Memory B cell (primary cell): ENCODE measurements at regions not wholly inside any gene's neighbourhood (a gene's known extent, or its start where the extent isn't known, plus 50 kb on each side); places are given as distances from the start of the nearest gene placed in this dataset.

Experiments used
- ATAC-seq: fragments of 150-1000 bp; cut with Tn5 transposase; 2 replicates; pipeline ENCODE4 v1.10.0; 2021; ENCODE audit warnings: low read depth, mild to moderate bottlenecking, moderate library complexity
- DNase-seq, 2 donors: peaks; one replicate each; pipeline ENCODE4 v3.0.0; 2022; ENCODE audit warnings: low spot score in 2 of 2
- H3K27ac Mint-ChIP-seq: one replicate; pipeline ENCODE4 v1.8.0; 2022; ENCODE audit warnings: mild to moderate bottlenecking, moderate library complexity, mixed read lengths
- H3K27me3 Mint-ChIP-seq: one replicate; pipeline ENCODE4 v1.8.0; 2022; ENCODE audit warnings: mixed read lengths
- H3K36me3 Mint-ChIP-seq: one replicate; pipeline ENCODE4 v1.8.0; 2022; ENCODE audit warnings: mild to moderate bottlenecking, mixed read lengths
- H3K4me1 Mint-ChIP-seq: one replicate; pipeline ENCODE4 v1.8.0; 2022; ENCODE audit warnings: mixed read lengths
- H3K4me3 Mint-ChIP-seq: one replicate; pipeline ENCODE4 v1.8.0; 2022; ENCODE audit warnings: mild to moderate bottlenecking, moderate library complexity, mixed read lengths
- H3K9me3 Mint-ChIP-seq: one replicate; pipeline ENCODE4 v1.8.0; 2022; ENCODE audit warnings: mixed read lengths

DNA sequence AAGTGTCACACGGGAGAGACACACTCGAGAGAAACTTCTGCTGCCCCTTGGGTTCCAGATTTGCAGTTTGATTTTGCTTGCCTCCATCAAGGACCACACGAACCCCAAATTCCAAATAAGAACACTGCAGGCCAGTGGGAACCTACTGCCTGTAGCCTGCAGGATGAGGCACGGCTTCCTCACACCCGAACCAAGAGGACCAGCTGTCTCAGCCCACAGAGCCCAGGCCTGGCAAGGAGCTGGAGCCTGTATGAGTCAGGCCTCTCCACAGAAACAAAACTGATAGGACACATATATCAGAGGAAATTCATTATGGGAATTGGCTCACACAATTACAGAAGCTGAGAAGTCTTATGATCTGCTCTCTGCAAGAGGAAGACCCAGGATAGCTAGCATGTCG lies 188.1 kb upstream of the NSMCE3 start:
- H3K4me1 Mint-ChIP-seq: peaks cover 3% of the 10 kb centered on the region
- peaks cover 12% of the 10 kb centered on the region for H3K27me3 Mint-ChIP-seq
- no peak overlapping the region for H3K4me3 Mint-ChIP-seq
- H3K9me3 Mint-ChIP-seq: no peaks in the 10 kb centered on the region
- DNase-seq (no peak), ATAC-seq (no peak)
- no peak overlapping the region for H3K27ac Mint-ChIP-seq
- peaks cover 2% of the 10 kb centered on the region for H3K36me3 Mint-ChIP-seq

DNA sequence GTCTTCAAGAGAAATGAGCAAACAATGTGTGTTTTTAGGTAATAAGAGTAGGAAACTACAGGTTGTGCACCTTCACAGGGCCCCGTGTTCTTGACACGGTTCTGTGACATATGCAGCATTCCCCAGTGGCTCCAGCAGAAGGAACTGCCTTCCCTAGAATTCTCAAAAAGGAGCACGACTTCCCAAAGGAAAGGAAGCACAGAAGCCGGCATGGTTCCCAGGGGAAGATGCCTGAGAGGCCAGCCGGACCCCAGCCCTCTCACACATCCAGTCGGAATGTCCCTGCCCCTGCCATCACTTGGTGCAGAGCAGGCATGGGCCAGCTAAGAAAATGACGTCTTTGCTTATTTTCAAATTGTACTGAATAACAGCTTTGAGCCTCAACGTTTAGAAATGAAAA lies 187.3 kb upstream of the NSMCE3 start:
- Mint-ChIP-seq H3K36me3 (peaks cover 2% of the 10 kb centered on the region), H3K27ac (no peak overlapping the region), H3K4me3 (no peak overlapping the region), H3K27me3 (peaks cover 12% of the 10 kb centered on the region), H3K4me1 (peaks cover 3% of the 10 kb centered on the region), H3K9me3 (no peaks in the 10 kb centered on the region)
- DNase-seq (no peak), ATAC-seq (no peak)

DNA sequence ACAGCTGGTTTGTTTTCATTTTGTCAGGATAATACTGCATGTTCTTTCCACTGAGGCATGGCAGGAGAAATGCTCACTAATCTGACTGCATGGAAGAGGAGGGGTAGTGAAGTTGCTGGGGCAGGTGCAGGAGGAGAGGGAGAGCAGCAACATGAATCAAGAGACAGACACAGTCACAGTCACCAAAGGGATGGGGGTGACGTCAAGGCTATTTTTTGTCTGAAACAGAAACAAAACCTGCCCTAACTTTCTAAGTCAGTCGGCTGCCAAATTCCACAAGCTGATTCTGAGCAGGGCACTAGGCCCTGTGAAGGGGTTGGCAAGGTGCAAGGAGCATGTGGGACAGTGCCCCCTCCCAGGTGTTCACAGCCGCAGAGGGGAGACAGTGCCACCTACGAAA lies 186.6 kb upstream of the NSMCE3 start:
- peaks cover 2% of the 10 kb centered on the region for H3K36me3 Mint-ChIP-seq
- H3K27ac Mint-ChIP-seq: no peak overlapping the region
- no peak overlapping the region for H3K4me3 Mint-ChIP-seq
- ATAC-seq: no peak
- no peak for DNase-seq
- H3K27me3 Mint-ChIP-seq: peaks cover 7% of the 10 kb centered on the region
- H3K9me3 Mint-ChIP-seq: no peaks in the 10 kb centered on the region
- H3K4me1 Mint-ChIP-seq: peaks cover 3% of the 10 kb centered on the region

DNA sequence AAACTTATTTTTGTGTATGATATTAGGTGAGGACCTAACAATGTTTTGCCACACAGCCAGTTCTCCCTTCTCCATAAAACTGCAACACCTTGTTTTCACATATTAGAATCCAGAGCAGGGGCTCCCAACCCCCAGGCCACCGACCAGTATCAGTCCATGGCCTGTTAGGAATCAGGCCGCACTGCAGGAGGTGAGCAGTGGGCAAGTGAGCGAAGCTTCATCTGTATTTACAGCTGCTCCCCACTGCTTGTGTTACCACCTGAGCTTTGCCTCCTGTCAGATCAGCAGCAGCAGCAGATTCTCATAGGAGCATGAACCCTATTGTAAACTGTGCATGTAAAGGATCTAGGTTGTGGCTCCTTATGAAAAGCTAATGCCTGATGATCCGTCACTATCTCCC lies 185.9 kb upstream of the NSMCE3 start:
- peaks cover 3% of the 10 kb centered on the region for H3K4me1 Mint-ChIP-seq

DNA sequence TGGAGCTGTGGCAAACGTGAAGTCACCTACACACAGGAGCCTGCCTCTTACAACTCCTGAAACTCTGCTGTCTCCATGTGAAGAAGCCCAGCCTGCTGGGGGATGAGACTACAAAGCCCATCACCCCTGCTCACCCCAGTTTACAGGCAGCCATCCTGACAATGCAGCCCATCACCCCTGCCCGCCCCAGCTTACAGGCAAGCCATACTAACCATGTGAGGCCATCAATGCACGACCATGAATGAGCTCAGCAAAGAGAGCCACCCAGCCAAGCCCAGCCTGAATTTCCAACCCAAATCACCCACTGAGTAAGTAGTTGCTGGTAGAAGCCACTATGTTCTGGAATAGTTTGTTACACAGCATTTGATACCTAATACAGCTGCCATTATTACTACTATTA lies 185.4 kb upstream of the NSMCE3 start:
- ATAC-seq: no peak
- H3K4me3 Mint-ChIP-seq: no peak overlapping the region
- H3K27me3 Mint-ChIP-seq: peaks cover 9% of the 10 kb centered on the region
- peaks cover 3% of the 10 kb centered on the region for H3K4me1 Mint-ChIP-seq
- no peak for DNase-seq
- peaks cover 2% of the 10 kb centered on the region for H3K36me3 Mint-ChIP-seq
- no peaks in the 10 kb centered on the region for H3K9me3 Mint-ChIP-seq
- no peak overlapping the region for H3K27ac Mint-ChIP-seq

More for the DNA sequence above, 185.9 kb upstream of the NSMCE3 start:
- peaks cover 2% of the 10 kb centered on the region for H3K36me3 Mint-ChIP-seq
- no peak overlapping the region for H3K4me3 Mint-ChIP-seq
- DNase-seq (no peak), ATAC-seq (no peak)
- no peak overlapping the region for H3K27ac Mint-ChIP-seq
- no peaks in the 10 kb centered on the region for H3K9me3 Mint-ChIP-seq
- peaks cover 9% of the 10 kb centered on the region for H3K27me3 Mint-ChIP-seq

DNA sequence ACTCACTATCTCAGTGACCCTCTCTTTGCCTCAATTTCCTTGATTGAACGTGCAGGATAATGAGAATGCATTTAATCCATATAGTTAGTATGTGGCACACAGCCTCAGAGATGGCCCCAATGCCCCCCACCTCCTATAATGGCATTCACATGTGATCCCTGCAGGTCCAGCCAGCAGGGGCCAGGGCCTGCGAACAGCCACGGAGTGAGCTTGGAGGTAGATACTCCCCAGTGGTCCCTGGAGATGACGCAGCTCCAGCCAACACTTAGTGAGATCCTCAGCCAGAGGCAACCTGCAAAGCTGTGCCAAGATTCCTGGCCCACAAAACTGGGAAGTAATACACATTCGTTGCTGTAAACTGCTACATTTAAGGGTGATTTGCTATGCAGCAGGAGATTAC lies 184.9 kb upstream of the NSMCE3 start:
- ATAC-seq: no peak
- peaks cover 9% of the 10 kb centered on the region for H3K27me3 Mint-ChIP-seq
- H3K27ac Mint-ChIP-seq: no peak overlapping the region

DNA sequence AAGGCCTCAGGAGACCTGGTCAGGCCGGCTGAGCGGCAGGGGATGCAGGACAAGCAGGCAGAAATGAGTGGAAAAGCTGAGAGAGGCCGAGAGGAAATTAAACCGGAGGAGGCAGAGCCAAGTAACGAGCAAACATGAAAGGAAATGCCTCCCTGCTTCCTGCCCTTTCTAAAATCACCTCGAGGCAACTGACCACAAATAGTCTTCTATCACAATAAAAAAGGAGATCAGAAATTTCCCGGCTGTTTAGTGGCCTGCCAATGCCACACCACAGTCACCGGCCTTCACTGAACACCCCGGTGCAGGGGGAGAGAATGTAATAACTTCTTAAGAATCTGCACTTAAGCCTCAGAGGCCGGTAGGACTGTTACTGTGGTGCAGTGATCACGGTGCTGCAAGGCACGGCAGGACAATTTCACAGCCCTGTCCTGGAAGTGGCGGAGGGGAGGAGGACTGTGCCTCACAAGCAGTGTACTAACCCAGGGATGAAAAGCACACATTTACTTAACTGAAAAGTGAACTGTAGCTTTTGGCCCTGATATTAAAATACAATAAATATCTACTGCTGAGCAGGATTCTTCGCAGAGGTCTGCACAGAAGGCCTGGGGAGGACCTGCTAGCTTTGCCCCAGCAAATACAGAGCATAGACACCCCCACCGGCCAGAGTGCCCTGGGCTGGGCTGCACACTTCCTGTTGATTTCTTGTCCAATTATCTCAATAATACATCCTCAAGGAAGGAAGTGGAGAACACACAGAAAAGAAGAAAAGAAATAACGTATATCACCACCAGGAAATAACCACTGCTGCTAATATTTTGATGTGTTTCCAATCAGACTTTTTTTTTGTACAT lies 183.5 kb upstream of the NSMCE3 start:
- no peaks in the 10 kb centered on the region for H3K9me3 Mint-ChIP-seq
- DNase-seq (no peak), ATAC-seq (no peak)
- peaks cover 4% of the 10 kb centered on the region for H3K27me3 Mint-ChIP-seq
- no peaks in the 10 kb centered on the region for H3K36me3 Mint-ChIP-seq
- H3K4me3 Mint-ChIP-seq: no peak overlapping the region
- H3K27ac Mint-ChIP-seq: no peak overlapping the region
- peaks cover 3% of the 10 kb centered on the region for H3K4me1 Mint-ChIP-seq

More for the DNA sequence above, 184.9 kb upstream of the NSMCE3 start:
- no peak for DNase-seq
- Mint-ChIP-seq H3K36me3 (peaks cover 2% of the 10 kb centered on the region), H3K4me1 (peaks cover 3% of the 10 kb centered on the region), H3K4me3 (no peak overlapping the region), H3K9me3 (no peaks in the 10 kb centered on the region)

DNA sequence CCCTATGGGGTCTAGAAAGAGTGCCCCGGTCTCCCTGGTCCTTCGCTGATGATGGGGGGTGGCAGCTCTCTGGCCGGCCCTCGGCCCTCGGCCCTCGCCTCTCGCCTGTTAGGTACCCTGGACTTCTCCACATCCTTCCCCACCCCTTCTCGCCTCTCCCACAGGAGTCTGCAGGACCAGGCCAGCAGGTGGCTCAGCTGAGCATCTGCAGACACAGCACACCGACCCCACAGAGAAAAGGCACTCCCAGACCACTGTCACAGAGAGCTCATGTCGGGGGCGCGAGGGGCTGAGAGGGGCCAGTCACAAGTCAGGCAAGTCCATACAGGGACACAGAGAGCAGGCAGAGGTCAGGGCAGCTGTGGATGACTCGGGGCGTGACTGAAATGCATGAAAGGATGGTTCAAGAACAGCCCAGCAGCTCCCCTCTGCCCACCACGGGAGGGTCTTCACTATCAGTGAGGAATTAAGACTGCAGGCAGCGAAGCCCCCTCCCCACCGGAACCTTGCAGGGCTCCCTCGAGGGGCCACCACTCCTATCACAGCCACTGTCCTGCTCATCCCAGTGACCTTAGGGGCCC lies 181.7 kb upstream of the NSMCE3 start:
- ATAC-seq (no peak), DNase-seq (no peak)
- Mint-ChIP-seq H3K9me3 (no peaks in the 10 kb centered on the region), H3K27me3 (peaks cover 4% of the 10 kb centered on the region), H3K27ac (no peak overlapping the region), H3K4me1 (peaks cover 3% of the 10 kb centered on the region), H3K4me3 (no peak overlapping the region), H3K36me3 (no peaks in the 10 kb centered on the region)

DNA sequence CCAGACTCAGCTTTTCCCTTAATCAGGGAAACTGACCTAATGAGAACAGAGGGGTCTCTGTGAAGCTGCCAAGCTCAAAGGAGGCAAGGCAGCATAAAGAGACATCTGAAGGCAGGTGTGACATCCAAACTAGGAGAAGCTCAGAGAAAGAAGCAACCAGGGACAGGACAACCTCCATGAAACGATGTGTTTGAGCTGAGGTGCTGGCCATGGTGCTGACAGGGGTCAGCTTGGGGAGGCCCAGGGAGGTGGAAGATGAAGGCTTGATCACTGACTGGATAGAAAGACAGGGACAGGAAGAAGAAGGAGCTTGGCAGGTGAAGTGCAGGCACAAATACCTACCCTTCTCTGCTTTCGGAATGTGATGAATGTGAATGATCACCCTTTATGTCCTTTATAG lies 179.5 kb upstream of the NSMCE3 start:
- H3K27me3 Mint-ChIP-seq: peaks cover 2% of the 10 kb centered on the region
- H3K4me1 Mint-ChIP-seq: peaks cover 3% of the 10 kb centered on the region
- no peak overlapping the region for H3K27ac Mint-ChIP-seq
- ATAC-seq (no peak), DNase-seq (no peak)
- no peaks in the 10 kb centered on the region for H3K36me3 Mint-ChIP-seq
- no peaks in the 10 kb centered on the region for H3K9me3 Mint-ChIP-seq
- H3K4me3 Mint-ChIP-seq: no peak overlapping the region

DNA sequence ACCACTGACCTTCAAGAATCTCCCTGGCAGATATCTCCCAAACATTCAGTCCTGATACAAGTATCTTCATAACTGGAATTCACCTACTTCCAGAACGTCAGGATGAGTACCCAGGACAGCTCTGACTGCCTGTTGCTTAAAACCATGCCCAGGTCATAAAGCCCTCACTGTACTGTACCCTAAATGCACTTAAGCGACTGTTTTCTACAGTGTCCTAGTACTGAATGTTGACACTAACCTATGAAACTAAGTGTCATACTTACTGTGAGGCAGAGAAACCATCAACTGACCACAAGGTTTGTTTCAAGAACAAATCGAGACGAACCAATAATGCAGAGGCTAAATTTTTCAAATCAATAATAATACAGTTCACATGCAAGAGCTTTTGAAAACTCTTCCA lies 178.7 kb upstream of the NSMCE3 start:
- DNase-seq: no peak
- Mint-ChIP-seq H3K27me3 (peaks cover 2% of the 10 kb centered on the region), H3K4me3 (no peak overlapping the region), H3K9me3 (no peaks in the 10 kb centered on the region), H3K36me3 (no peaks in the 10 kb centered on the region), H3K4me1 (peaks cover 3% of the 10 kb centered on the region), H3K27ac (no peak overlapping the region)
- no peak for ATAC-seq

DNA sequence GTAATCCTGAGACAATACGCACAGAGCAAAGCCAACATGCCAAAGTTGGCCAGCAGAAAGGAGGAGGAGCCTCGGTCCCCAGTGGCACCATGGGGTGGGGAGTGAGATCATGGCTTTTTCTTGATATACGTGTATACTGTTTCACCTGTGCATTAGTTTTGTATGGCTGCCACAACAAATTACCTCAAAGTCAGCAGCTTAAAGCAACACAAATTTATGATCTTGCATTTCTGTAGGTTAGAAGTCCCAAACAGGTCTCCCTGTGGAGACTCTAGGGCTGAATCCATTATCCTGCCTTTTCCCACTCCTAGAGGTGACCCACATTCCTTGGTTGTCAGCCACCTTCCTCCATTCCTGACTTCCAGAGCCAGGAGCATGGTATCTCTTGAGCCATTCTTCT lies 176.9 kb upstream of the NSMCE3 start:
- DNase-seq (no peak), ATAC-seq (no peak)
- Mint-ChIP-seq H3K9me3 (no peaks in the 10 kb centered on the region), H3K27me3 (peaks cover 2% of the 10 kb centered on the region), H3K4me1 (no peaks in the 10 kb centered on the region), H3K27ac (no peak overlapping the region), H3K4me3 (no peak overlapping the region), H3K36me3 (no peaks in the 10 kb centered on the region)

DNA sequence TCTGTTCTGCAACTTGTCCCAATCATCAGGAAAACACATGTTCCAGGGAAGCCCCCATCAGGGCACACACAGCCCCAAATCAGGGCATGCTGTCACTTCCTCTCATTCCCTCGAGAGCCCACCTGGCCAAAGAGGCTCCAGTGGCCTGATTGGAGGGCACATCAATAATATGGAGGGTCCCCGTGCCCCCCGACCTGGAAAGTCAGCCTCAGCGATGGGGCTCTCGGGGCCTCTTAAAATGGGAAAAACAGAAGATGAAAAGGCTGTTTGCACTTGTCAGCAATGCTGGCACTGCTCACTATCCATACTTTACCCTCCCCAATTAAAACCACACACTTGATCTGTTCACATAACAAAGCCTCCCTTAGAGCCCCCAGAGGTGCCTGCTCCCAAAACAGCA lies 172.9 kb upstream of the NSMCE3 start:
- H3K4me1 Mint-ChIP-seq: no peaks in the 10 kb centered on the region
- DNase-seq (no peak), ATAC-seq (no peak)
- no peaks in the 10 kb centered on the region for H3K36me3 Mint-ChIP-seq
- H3K9me3 Mint-ChIP-seq: no peaks in the 10 kb centered on the region
- no peak overlapping the region for H3K4me3 Mint-ChIP-seq
- no peak overlapping the region for H3K27ac Mint-ChIP-seq
- H3K27me3 Mint-ChIP-seq: peaks cover 4% of the 10 kb centered on the region

DNA sequence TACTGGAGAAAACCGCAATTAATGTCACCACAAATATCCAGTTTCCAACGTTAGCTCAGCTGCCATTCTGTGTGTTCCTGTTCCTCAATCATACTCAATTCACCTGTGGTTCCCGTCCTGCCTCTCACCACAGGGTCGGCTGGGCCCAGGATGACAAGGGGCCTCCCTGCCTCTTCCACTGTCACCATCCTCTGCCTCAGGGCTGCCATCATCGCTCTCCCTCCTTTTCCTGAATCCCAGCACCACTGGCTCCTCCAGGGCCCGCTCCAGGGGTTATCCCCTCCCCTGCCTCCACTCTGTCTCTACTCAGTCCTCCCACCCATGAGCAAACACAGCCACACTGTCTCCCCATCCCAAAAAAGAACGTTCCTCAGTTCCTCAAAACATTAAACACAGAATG lies 170.9 kb upstream of the NSMCE3 start:
- no peak for ATAC-seq

DNA sequence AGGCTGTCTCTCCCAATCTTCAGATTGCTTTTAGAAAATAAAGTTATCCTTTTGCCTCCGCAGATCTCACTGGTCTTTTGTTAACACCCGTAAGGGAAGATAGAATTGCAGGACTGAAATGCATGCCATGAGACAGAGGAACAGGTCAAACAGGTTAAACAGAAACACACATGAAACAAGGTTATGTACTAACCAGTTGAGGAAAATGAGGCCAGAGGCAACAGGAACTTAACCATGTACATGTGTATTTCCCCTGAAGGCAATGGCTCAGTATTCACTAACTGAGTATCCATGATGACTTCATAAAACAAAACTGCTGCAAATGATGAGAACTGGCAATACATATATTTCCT lies 169.1 kb upstream of the NSMCE3 start:
- H3K4me1 Mint-ChIP-seq: no peaks in the 10 kb centered on the region
- H3K9me3 Mint-ChIP-seq: no peaks in the 10 kb centered on the region
- no peak overlapping the region for H3K4me3 Mint-ChIP-seq
- peaks cover 10% of the 10 kb centered on the region for H3K27me3 Mint-ChIP-seq
- no peaks in the 10 kb centered on the region for H3K36me3 Mint-ChIP-seq
- ATAC-seq: no peak
- no peak overlapping the region for H3K27ac Mint-ChIP-seq
- no peak for DNase-seq

More for the DNA sequence above, 170.9 kb upstream of the NSMCE3 start:
- H3K36me3 Mint-ChIP-seq: no peaks in the 10 kb centered on the region
- no peak overlapping the region for H3K27ac Mint-ChIP-seq
- no peaks in the 10 kb centered on the region for H3K4me1 Mint-ChIP-seq
- peaks cover 4% of the 10 kb centered on the region for H3K27me3 Mint-ChIP-seq
- no peak for DNase-seq
- no peaks in the 10 kb centered on the region for H3K9me3 Mint-ChIP-seq
- H3K4me3 Mint-ChIP-seq: no peak overlapping the region
